IMR-90 (cell line): ENCODE measurements at regions not wholly inside any gene's neighbourhood (a gene's known extent, or its start where the extent isn't known, plus 50 kb on each side); places are given as distances from the start of the nearest gene placed in this dataset.

Experiments used
- ATAC-seq: fragments of 200-7000 bp; cut with Tn5 transposase; 2 replicates; pipeline ENCODE4 v1.9.1; 2020; ENCODE audit warnings: low read depth, mild to moderate bottlenecking, moderate library complexity
- BruUV-seq: library from RNA; stranded (reverse); fragments of 400-500 nt; replicated peaks from 2 replicates; lab custom pipeline; 2021; lab: Mats Ljungman, UMichigan
- CTCF ChIA-PET: fragments of 300-600 bp; formaldehyde crosslinking; extraction: SDS; loops from one replicate; lab custom pipeline; 2021; ENCODE audit warnings: antibody characterized with exemption; lab: Yijun Ruan, JAX
- POLR2A ChIA-PET: fragments of 300-600 bp; sonication (Branson Sonifier 250); formaldehyde crosslinking; loops from one replicate; lab custom pipeline; 2022; ENCODE audit warnings: antibody characterized with exemption; ENCODE audit not compliant: unreplicated experiment; lab: Charles Lee
- DNase-seq: peaks from one replicate; pipeline ENCODE4 v3.0.0; 2013
- H2AFZ ChIP-seq: replicated peaks from 2 replicates; pipeline ENCODE3; 2013; ENCODE audit warnings: low read length, mild to moderate bottlenecking; ENCODE audit not compliant: poor library complexity
- H2AK5ac ChIP-seq: 2 replicates; pipeline ENCODE4 v1.6.1; 2013; ENCODE audit warnings: low read depth, low read length, inconsistent platforms
- H2AK9ac ChIP-seq: replicated peaks from 2 replicates; pipeline ENCODE3; 2013; ENCODE audit warnings: mild to moderate bottlenecking, low read depth, low read length, moderate library complexity; ENCODE audit not compliant: poor library complexity
- H2BK120ac ChIP-seq: 2 replicates; pipeline ENCODE4 v1.6.1; 2013; ENCODE audit warnings: low read depth, low read length, inconsistent platforms
- H2BK15ac ChIP-seq: 3 replicates; pipeline ENCODE4 v1.6.1; 2013; ENCODE audit warnings: low read depth, low read length, inconsistent platforms
- H2BK20ac ChIP-seq: 2 replicates; pipeline ENCODE4 v1.6.1; 2013; ENCODE audit warnings: low read depth, mild to moderate bottlenecking, inconsistent platforms, low read length, moderate library complexity
- H2BK5ac ChIP-seq: 2 replicates; pipeline ENCODE4 v1.6.1; 2013; ENCODE audit warnings: mild to moderate bottlenecking, low read depth, low read length, inconsistent platforms; ENCODE audit not compliant: poor library complexity, severe bottlenecking
- H3K14ac ChIP-seq: replicated peaks from 2 replicates; pipeline ENCODE4 v1.6.1; 2013; ENCODE audit warnings: low read depth, low read length, inconsistent platforms
- H3K18ac ChIP-seq: 2 replicates; pipeline ENCODE4 v1.6.1; 2013; ENCODE audit warnings: low read depth, low read length, control low read depth
- H3K23ac ChIP-seq: 2 replicates; pipeline ENCODE4 v1.6.1; 2013; ENCODE audit warnings: low read depth, low read length, inconsistent platforms
- H3K27ac ChIP-seq: 2 replicates; pipeline ENCODE4 v1.5.1; 2013; ENCODE audit warnings: mild to moderate bottlenecking, control low read depth, low read length; ENCODE audit not compliant: insufficient read depth
- H3K27me3 ChIP-seq: 2 replicates; pipeline ENCODE4 v1.6.1; 2013; ENCODE audit warnings: low read length; ENCODE audit not compliant: control insufficient read depth, insufficient read depth
- H3K36me3 ChIP-seq: 2 replicates; pipeline ENCODE4 v1.6.1; 2013; ENCODE audit warnings: low read length, mixed read lengths; ENCODE audit not compliant: control insufficient read depth, insufficient read depth
- H3K4ac ChIP-seq: 2 replicates; pipeline ENCODE4 v1.6.1; 2013; ENCODE audit warnings: low read depth, low read length, inconsistent platforms
- H3K4me1 ChIP-seq: 2 replicates; pipeline ENCODE4 v1.6.1; 2013; ENCODE audit warnings: low read length, mixed read lengths; ENCODE audit not compliant: control insufficient read depth, insufficient read depth
- H3K4me2 ChIP-seq: 2 replicates; pipeline ENCODE4 v1.6.1; 2013; ENCODE audit warnings: low read depth, mild to moderate bottlenecking, control low read depth, low read length, moderate library complexity
- H3K4me3 ChIP-seq: 2 replicates; pipeline ENCODE4 v1.5.1; 2013; ENCODE audit warnings: low read depth, mild to moderate bottlenecking, control low read depth, low read length, moderate library complexity; ENCODE audit not compliant: insufficient read depth
- H3K56ac ChIP-seq: 2 replicates; pipeline ENCODE4 v1.6.1; 2013; ENCODE audit warnings: low read length, inconsistent platforms; ENCODE audit not compliant: insufficient read depth; ENCODE audit errors: extremely low read depth
- H3K79me1 ChIP-seq, 2 experiments: 2 replicates each; pipeline ENCODE4 v1.6.1; 2013; ENCODE audit warnings: low read length in 2 of 2, inconsistent platforms in 1 of 2, low read depth in 1 of 2
- H3K9ac ChIP-seq: 2 replicates; pipeline ENCODE4 v1.6.1; 2013; ENCODE audit warnings: low read depth, low read length, control low read depth
- H3K9me1 ChIP-seq: 2 replicates; pipeline ENCODE4 v1.6.1; 2013; ENCODE audit warnings: low read length, inconsistent platforms; ENCODE audit not compliant: insufficient read depth
- H3K9me3 ChIP-seq: 2 replicates; pipeline ENCODE4 v1.6.1; 2013; ENCODE audit warnings: low read length; ENCODE audit not compliant: control insufficient read depth, insufficient read depth
- H4K20me1 ChIP-seq: 2 replicates; pipeline ENCODE4 v1.6.1; 2013; ENCODE audit warnings: low read length, inconsistent platforms; ENCODE audit not compliant: insufficient read depth
- H4K5ac ChIP-seq: 2 replicates; pipeline ENCODE4 v1.6.1; 2013; ENCODE audit warnings: mild to moderate bottlenecking, low read depth, low read length, control low read depth
- H4K8ac ChIP-seq, 2 experiments: 2 replicates each; pipeline ENCODE4 v1.6.1; 2013; ENCODE audit warnings: low read depth in 2 of 2, low read length in 2 of 2, control low read depth in 1 of 2, inconsistent platforms in 1 of 2
- H4K91ac ChIP-seq: 2 replicates; pipeline ENCODE4 v1.6.1; 2013; ENCODE audit warnings: low read depth, low read length, inconsistent platforms; ENCODE audit not compliant: insufficient read depth
- BHLHE40 ChIP-seq: fragments of 150-350 bp; IDR thresholded peaks from 2 replicates; pipeline ENCODE4 v1.6.1; 2016; ENCODE audit warnings: mild to moderate bottlenecking, low read depth, low read length
- CHD1 ChIP-seq: IDR thresholded peaks from 2 replicates; pipeline ENCODE4 v1.6.1; 2012; ENCODE audit warnings: low read depth, low read length, improper control_type of control experiment
- MAFK ChIP-seq: IDR thresholded peaks from 2 replicates; pipeline ENCODE4 v1.6.1; 2012; ENCODE audit warnings: low read depth, low read length, improper control_type of control experiment
- POLR2A ChIP-seq: IDR thresholded peaks from 2 replicates; pipeline ENCODE4 v1.6.1; 2012; ENCODE audit warnings: mild to moderate bottlenecking, low read depth, low read length
- RCOR1 ChIP-seq: IDR thresholded peaks from 2 replicates; pipeline ENCODE4 v1.6.1; 2012; ENCODE audit warnings: mild to moderate bottlenecking, low read length, improper control_type of control experiment; ENCODE audit not compliant: insufficient replicate concordance
- RFX5 ChIP-seq: IDR thresholded peaks from 2 replicates; pipeline ENCODE4 v1.8.0; 2012; ENCODE audit warnings: low read depth, mild to moderate bottlenecking, low read length, moderate library complexity
- WGBS, 2 experiments: methylation state at CpG; one replicate each; pipeline versions ENCODE4 v1.1.5 to v1.1.7; 2013; ENCODE audit warnings: missing lambda C conversion rate in 2 of 2; ENCODE audit not compliant: insufficient read length in 1 of 2; ENCODE audit errors: extremely low coverage in 2 of 2; 5-methylcytosine and 5-hydroxymethylcytosine counted together
- dilution Hi-C: fragments of 300-500 bp; cut with HindIII; formaldehyde crosslinking; loops from one replicate; pipeline ENCODE4 v1.14.3; 2018; ENCODE audit warnings: low sequenced_read_pairs; ENCODE audit not compliant: unreplicated experiment
- in situ Hi-C: fragments of 300-500 bp; cut with MboI; formaldehyde crosslinking; loops from 3 replicates; pipeline ENCODE4 v1.14.3; 2019; ENCODE audit warnings: low sequenced_read_pairs, inconsistent platforms, mixed read lengths
- intact Hi-C: fragments of 100-400 bp; cut with micrococcal nuclease; formaldehyde crosslinking; loops from 2 replicates; pipeline ENCODE4 v1.10.0; 2022

DNA sequence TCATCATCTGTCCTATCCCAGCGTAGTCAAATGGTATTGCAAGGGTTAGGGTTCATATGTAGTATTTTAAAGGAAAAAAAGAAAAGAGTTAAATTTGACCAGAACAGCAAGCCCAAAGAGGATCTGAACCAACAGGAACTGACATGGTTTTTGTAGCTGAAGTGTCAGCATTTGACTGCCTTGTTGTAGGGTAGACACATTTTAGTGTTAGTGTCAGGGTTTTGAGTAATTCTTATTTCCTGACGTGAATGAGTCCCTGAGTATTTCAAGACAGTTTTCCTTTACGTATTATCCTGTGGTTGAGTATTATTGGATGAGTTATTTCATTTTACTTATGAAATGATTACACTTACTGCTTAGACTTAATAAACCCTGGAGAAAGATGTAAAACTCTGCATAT lies 173.3 kb upstream of the ZEB2 start:
- no TSS peak for BruUV-seq
- CTCF ChIA-PET: no interaction called here
- Histone ChIP-seq H2BK5ac (no peak overlapping the region), H4K91ac (no peak overlapping the region), H3K23ac (no peak overlapping the region), H2AFZ (no peak overlapping the region), H3K4me1 (no peaks in the 10 kb centered on the region), H3K4me2 (no peak overlapping the region), H2AK9ac (no peak overlapping the region), H3K79me1 (no peaks in the 10 kb centered on the region), H2BK20ac (no peak overlapping the region), H4K5ac (no peak overlapping the region), H3K56ac (no peak overlapping the region), H3K9me3 (no peaks in the 10 kb centered on the region), H3K14ac (no peak overlapping the region), H3K27me3 (no peaks in the 10 kb centered on the region), H3K4ac (no peak overlapping the region), H3K4me3 (no peak overlapping the region), H4K20me1 (no peaks in the 10 kb centered on the region), H3K18ac (no peak overlapping the region), H3K9me1 (no peaks in the 10 kb centered on the region), H3K36me3 (no peaks in the 10 kb centered on the region), H2AK5ac (no peak overlapping the region), H2BK120ac (no peak overlapping the region), H3K9ac (no peak overlapping the region), H2BK15ac (no peak overlapping the region), H3K27ac (no peak overlapping the region), H4K8ac (no peak overlapping the region)
- TF ChIP-seq POLR2A: no peak
- TF ChIP-seq RFX5: no peak
- no peak for TF ChIP-seq RCOR1
- TF ChIP-seq BHLHE40: no peak
- TF ChIP-seq MAFK: no peak
- TF ChIP-seq CHD1: no peak
- no peak for DNase-seq
- no peak for ATAC-seq
- intact Hi-C loops (no loop called here), in situ Hi-C loops (no loop called here), dilution Hi-C loops (no loop called here)
- no CpG with 5 or more reads among the region's 3 CpGs for WGBS, 2 experiments
- POLR2A ChIA-PET: no interaction called here
